ENCODE measurements at regions not wholly inside any gene's neighbourhood (a gene's known extent, or its start where the extent isn't known, plus 50 kb on each side); places are given as distances from the start of the nearest gene placed in this dataset.

GRCh38 chr11:28460348-28460747 is 352.2 kb downstream of the METTL15 start:
- H3K27ac ChIP-seq (ENCODE audit: low read depth, low read length): no peak overlapping the region
- no peaks in the 10 kb centered on the region for H3K79me2 ChIP-seq (ENCODE audit: insufficient read depth, low read length)
- no peaks in the 10 kb centered on the region for H3K36me3 ChIP-seq (ENCODE audit: low read length)
- no peak overlapping the region for H3K4me3 ChIP-seq (ENCODE audit: insufficient read depth, low read length, poor library complexity, severe bottlenecking)
- H3K9me2 ChIP-seq (replicated peaks; ENCODE audit: insufficient read depth, low read length): no peaks in the 10 kb centered on the region
- H3K27me3 ChIP-seq (ENCODE audit: low read length): no peaks in the 10 kb centered on the region
- H3K4me2 ChIP-seq (ENCODE audit: low read depth, low read length, poor library complexity, severe bottlenecking): no peak overlapping the region
- no peak overlapping the region for H3K9ac ChIP-seq (ENCODE audit: low read length)
- no peak overlapping the region for H2AFZ ChIP-seq (ENCODE audit: low read depth, low read length, severe bottlenecking)
- H3F3A ChIP-seq (ENCODE audit: insufficient read depth): no peaks in the 10 kb centered on the region
- no peak for TF ChIP-seq CTCF (IDR thresholded peaks at IDR 0.05; ENCODE audit: insufficient read depth, low read length, poor library complexity, severe bottlenecking)
- TF ChIP-seq EZH2phosphoT487 (conservative IDR thresholded peaks at IDR 0.05; ENCODE audit: low read length): no peak
- no peaks in the 10 kb centered on the region for H3K9me3 ChIP-seq (ENCODE audit: insufficient read depth, low read length)
- H4K20me1 ChIP-seq (ENCODE audit: low read depth, low read length): no peaks in the 10 kb centered on the region

GRCh38 chr11:28459912-28460311 is 351.7 kb downstream of the METTL15 start:
- no peaks in the 10 kb centered on the region for H3K36me3 ChIP-seq (ENCODE audit: low read length)
- no peak for TF ChIP-seq CTCF (IDR thresholded peaks at IDR 0.05; ENCODE audit: insufficient read depth, low read length, poor library complexity, severe bottlenecking)
- TF ChIP-seq EZH2phosphoT487 (conservative IDR thresholded peaks at IDR 0.05; ENCODE audit: low read length): no peak
- no peaks in the 10 kb centered on the region for H3K27me3 ChIP-seq (ENCODE audit: low read length)
- no peak overlapping the region for H2AFZ ChIP-seq (ENCODE audit: low read depth, low read length, severe bottlenecking)
- H3K4me2 ChIP-seq (ENCODE audit: low read depth, low read length, poor library complexity, severe bottlenecking): no peak overlapping the region
- H3K79me2 ChIP-seq (ENCODE audit: insufficient read depth, low read length): no peaks in the 10 kb centered on the region
- H3K27ac ChIP-seq (ENCODE audit: low read depth, low read length): no peak overlapping the region
- no peak overlapping the region for H3K9ac ChIP-seq (ENCODE audit: low read length)
- no peaks in the 10 kb centered on the region for H4K20me1 ChIP-seq (ENCODE audit: low read depth, low read length)
- no peaks in the 10 kb centered on the region for H3K9me3 ChIP-seq (ENCODE audit: insufficient read depth, low read length)
- no peaks in the 10 kb centered on the region for H3F3A ChIP-seq (ENCODE audit: insufficient read depth)
- H3K4me3 ChIP-seq (ENCODE audit: insufficient read depth, low read length, poor library complexity, severe bottlenecking): no peak overlapping the region
- no peaks in the 10 kb centered on the region for H3K9me2 ChIP-seq (replicated peaks; ENCODE audit: insufficient read depth, low read length)

- H3K9me3 ChIP-seq (ENCODE audit: insufficient read depth, low read length): no peaks in the 10 kb centered on the region
- no peaks in the 10 kb centered on the region for H3K36me3 ChIP-seq (ENCODE audit: low read length)
- H3K4me2 ChIP-seq (ENCODE audit: low read depth, low read length, poor library complexity, severe bottlenecking): no peak overlapping the region
- no peak overlapping the region for H2AFZ ChIP-seq (ENCODE audit: low read depth, low read length, severe bottlenecking)
- no peaks in the 10 kb centered on the region for H4K20me1 ChIP-seq (ENCODE audit: low read depth, low read length)
- H3K4me3 ChIP-seq (ENCODE audit: insufficient read depth, low read length, poor library complexity, severe bottlenecking): no peak overlapping the region
- no peak overlapping the region for H3K27ac ChIP-seq (ENCODE audit: low read depth, low read length)
- H3K79me2 ChIP-seq (ENCODE audit: insufficient read depth, low read length): no peaks in the 10 kb centered on the region
- H3F3A ChIP-seq (ENCODE audit: insufficient read depth): no peaks in the 10 kb centered on the region
- TF ChIP-seq CTCF (IDR thresholded peaks at IDR 0.05; ENCODE audit: insufficient read depth, low read length, poor library complexity, severe bottlenecking): no peak
- TF ChIP-seq EZH2phosphoT487 (conservative IDR thresholded peaks at IDR 0.05; ENCODE audit: low read length): no peak
- H3K27me3 ChIP-seq (ENCODE audit: low read length): no peaks in the 10 kb centered on the region
- H3K9ac ChIP-seq (ENCODE audit: low read length): no peak overlapping the region
- no peaks in the 10 kb centered on the region for H3K9me2 ChIP-seq (replicated peaks; ENCODE audit: insufficient read depth, low read length)
Measured at GRCh38 chr11:28457481-28458065, 349.4 kb downstream of the METTL15 start.

All from SU-DHL-6 (cell line).